HG03139 (cell line): ENCODE measurements at regions not wholly inside any gene's neighbourhood (a gene's known extent, or its start where the extent isn't known, plus 50 kb on each side); places are given as distances from the start of the nearest gene placed in this dataset.

Experiments
- ATAC-seq: cut with Tn5 transposase; IDR thresholded peaks from one replicate; pipeline ENCODE4 v1.9.1; 2021; ENCODE audit not compliant: unreplicated experiment

DNA sequence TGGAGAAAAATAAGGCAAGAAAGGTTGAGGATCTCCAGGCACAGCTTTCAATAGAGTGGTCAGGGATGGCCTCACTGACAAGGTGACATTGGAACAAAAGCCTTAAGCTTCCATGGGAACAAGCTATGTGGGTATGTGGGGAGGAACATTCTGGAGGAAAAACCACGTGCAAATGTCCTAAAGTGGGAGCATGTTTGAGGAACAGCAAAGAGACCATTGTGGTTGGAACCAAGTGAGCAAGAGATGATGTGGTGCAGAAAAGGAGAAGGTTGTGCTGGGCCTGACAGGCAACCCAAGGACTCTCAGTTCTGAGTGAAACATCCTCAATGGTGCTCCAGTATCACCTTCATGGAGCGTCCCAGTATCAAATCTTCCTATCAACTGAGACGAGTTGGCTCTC is 184.0 kb downstream of the CAND1 start:
- no peak for ATAC-seq

DNA sequence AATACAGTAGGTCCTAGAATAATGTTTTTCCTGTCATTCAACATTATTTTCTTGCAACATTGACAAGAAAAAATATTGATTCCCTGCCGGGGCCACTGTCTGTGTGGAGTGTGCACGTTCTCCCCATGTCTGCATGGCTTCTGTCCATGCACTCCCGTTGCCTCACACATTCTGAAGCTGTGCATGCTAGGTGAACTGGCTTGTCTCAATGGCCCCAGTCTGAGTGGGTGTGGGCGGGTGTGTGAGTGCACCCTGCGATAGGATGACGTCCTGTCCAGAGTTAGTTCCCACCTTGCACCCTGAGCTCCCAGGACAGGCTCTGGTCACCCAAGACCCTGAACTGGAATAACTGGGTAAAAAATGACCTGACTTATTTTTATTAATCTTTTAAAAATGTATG is 186.1 kb downstream of the CAND1 start:
- ATAC-seq = no peak

DNA sequence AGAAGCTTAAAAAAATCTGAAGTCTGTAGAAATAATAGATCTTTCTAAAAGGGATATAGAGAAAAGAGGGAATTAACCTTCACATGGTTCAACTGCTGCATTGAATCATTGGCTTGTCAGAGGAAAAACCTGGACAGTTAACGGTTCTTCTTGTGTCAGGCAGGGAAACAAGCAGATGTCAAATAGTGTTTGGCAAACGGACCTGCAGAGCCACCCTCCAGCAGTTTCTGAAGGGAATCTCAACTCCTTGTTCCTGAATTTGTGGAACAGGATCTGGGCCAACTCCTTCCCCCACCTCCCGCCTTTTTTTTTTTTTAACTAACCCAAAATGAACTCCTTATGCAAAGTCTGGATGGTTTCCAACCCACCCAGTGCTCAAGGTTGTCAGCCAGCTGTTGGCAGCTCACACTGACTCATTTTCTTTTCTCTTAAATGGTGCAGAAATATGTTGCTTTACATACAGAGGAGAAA is 187.3 kb downstream of the CAND1 start:
- no peak for ATAC-seq

DNA sequence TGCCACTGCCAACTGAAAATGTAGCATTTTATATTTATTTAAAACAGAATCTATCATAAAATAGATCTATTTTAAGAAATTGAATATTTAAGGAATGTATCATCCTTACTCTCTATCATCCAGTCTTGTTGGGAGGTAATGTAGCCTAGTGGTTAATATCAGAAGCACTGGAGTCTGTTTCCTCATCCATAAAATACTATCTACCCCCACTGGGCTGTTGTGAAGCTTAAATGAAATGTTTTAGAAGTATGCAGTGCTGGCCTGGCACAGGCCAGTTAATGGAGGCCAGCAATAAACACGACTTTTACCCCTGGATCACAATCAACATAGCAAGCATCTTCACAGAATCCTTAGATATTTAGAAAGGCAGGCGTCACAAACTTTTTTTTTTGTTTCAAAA is 188.0 kb downstream of the CAND1 start:
- no peak for ATAC-seq

DNA sequence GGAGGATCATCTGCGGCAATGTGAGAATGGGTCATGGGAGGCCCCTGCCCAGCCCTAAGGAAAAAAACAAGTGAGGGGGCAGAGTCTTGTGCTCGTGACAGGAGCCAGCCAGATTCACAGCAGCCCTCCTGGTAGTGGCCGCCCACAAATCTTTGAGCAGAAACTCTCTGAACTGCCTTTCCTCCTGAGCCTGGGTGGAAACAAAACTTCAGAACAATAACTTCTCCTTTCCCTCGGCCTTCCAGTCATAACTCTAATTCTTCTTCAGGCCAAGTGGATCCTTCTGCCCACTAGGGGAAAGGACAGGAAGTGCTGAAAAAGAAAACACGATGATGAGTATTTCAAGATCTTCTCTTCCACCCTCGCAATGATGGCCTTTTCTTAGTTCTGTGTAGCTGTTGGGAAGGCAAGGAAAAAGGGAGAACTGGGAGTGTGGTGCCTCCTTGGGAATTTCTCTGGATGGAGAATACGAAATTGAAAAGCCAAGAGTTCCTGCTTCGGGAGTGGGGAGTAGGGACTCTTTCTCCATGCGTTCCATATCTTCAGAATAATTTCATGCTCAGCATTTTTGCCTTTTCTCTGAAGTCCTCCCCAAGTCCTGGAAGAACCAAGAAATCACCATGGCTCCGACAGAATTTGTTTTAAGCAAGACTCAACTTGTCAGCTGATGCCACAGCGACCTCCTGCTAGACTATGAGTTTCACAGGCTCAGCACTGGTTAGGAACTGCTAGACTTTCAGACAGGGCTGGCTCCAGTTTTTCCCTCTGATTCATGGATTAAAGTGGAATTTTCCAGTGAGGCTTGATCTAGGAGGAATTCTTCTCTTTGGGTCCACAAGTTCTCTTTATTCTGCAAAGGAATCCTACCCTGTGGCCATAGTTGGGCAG is 188.9 kb downstream of the CAND1 start:
- ATAC-seq = no peak

DNA sequence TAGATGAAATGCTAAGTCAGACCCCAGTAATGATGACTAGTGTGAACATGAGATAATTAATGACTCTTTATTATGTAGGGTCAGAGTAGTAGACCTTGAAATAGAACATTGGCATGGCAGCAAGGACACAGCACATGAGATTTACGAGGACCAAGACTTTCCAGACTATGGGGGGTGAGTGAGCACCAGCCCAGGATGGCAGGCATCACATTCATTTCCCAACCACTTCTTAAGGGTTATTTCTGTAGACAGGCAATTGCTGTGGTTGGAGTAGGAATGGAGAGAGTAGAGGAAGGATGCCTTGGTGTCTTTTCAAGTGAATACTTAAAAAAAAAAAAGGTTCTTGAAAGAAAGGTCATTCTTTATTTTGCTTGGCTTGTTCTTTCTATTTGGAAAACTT is 189.4 kb upstream of the DYRK2 start:
- no peak for ATAC-seq

DNA sequence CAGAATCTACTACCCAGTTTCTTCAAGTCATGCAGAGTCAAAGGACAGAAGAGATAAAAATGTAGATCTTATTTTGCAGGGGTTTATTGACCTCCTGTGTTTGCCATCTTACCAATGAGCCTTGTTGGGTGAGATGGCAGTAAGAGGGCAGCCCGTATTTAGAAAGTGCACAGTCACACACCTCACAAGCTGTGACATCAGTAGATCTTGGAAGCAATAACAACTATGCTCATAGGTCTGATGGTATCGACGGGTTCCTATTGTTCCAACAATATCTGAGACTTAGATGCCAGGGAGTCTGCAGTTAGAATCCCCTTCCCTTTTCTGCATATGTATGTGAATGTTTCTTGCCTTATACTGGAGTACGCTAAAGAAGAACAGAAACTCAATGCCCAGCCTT is 189.0 kb upstream of the DYRK2 start:
- ATAC-seq = no peak

DNA sequence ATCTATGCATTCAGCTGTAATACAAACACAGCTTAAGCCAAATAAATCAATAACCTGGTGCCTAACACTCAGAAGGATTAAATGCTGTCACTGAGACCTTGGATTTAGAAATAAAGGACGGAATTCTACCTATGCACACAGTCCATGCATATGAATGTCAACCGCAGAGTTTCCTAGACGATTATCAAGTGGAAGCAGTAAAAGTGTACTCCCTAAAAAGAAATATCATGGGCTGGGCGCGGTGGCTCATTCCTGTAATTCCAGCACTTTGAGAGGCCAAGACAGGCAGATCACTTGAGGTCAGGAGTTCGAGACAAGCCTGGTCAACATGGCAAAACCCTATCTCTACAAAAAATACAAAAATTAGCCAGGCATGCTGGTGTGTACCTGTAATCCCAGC is 188.2 kb upstream of the DYRK2 start:
- ATAC-seq = no peak

DNA sequence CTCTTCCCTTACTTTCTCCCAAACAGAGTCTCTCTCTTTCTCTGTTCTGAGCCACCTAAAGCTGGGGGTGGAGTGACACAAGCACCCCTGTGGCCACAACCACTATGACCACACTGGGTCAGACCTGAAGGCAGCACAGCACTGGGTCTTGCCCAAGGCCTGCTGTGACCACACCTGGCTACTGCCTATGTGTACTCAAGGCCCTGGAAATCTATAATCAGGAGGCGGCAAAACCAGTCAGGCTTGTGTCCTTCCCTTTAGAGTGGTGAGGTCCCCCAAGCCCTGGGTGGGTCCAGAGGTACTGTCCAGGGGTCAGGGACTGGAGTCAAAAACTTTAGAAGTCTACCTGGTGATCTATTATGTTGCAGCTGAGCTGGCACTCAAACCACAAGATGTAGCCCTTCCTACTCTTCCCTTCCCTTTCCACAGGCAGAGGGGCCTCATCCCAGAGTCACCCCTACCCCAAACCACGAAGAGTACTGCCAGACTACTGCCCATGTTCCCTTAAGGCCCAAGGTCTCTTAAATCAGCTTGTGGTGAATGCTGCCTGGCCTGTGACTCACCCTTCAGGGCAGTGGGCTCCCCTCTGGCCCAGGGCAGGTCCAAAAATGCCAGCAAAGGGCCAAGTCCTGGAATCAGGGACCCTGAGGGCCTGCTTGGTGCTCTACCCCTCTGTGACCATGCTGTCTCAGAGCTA is 179.8 kb upstream of the DYRK2 start:
- no peak for ATAC-seq

DNA sequence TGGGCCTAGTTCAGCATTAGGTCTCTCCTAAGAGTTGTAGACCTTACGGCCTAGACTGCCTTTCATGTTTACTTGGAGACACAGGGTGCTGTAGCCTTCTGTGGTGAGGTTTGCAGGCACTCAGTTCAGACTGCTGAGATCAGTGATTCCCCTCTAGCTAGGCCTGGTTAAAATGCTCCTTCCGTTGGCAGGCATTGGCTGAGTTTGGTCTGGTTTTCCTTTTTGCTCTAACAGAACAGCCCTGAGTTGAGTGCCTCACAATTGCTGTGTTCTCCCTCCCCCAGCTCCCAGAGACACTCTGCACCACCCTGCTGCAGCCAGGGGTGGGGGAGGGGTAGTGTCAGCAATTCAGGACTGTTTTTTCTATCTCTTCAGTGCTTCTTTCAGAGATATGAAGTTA is 178.9 kb upstream of the DYRK2 start:
- ATAC-seq = no peak

DNA sequence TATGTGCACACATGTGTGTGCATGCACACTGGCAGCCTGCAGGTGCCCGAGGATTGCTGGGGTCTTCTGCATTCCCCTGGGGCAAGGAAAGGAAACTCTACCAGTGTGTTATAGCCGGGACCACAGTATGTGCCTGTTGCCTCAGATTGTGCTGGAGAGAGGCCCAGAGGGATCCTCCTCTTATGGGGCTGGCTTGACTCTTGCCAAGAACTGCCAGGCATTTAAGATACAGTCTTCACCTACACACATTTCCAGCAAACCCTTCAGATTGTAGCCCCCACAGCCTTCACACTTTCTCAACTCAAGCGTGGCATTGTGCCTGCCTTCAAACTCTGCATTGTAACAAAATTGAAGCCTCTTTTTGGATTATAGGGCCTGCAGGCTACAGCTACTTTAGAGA is 176.7 kb upstream of the DYRK2 start:
- no peak for ATAC-seq

DNA sequence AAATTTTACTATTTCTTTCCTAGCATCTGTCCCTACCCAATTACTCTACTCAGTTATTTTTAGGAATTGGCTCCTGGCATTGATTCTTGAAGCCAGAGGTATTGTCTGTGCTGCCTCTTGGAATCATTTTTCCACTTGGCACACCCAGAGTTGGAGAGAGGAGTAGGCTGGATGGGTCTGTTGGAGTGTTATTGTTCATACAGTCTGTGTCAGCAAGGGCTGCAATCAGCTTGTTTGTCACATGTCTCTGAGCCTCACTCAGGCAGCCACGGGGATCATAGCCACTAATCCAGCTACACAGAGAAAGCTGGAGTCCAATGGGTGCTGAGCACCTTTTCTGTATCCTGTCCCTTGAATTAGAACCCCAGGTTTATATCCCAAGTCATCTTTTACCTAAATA is 176.0 kb upstream of the DYRK2 start:
- ATAC-seq = no peak

DNA sequence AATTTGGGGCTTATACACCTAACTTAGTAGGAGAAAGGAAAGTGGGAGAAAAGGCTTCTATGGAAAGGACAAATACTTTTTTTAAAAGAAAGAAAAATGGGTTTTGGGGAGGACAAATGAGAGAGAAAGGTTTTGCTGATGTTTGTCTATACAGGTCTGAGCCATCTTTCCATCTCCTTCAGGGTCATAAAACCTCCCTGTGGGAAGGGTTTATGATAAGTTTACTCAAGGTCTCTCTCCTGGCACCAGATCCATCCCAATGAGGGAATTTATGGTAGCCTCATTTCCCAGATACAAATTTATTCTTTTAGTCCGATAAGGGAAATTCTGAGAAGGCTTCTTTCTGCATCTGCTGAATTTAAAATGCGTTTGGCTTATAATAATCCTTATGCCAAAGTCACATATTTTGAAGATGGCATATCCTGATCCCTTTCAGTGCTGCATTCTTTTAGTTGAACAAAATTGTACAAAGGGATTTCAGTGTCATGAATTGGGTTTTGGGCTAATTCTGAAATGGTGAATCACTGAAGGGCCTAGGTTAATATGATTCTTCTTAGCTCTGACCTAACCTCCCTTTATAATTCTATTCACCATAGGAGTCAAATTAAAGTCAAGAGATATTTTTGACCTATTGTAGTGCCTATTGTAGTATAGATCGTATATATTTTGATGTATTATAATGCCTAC is 173.5 kb upstream of the DYRK2 start:
- ATAC-seq = no peak

DNA sequence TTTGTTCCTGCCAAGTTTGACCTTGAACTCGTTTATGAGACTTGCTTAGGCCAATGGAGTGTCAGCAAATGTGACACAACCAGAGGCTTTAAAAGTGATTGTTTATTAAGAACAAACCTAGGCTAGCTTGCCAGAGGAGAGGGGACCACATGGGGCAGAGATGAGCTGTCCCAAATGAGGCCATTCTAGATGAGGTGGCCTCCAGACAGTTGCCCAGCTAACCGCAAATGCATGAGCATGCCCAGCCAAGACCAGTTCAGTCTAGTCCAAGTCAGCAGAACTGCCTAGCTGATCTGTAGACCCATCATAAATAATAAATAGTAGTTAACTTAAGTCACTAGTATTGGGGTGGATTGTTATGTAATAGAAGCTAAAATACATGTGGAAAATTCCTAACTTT is 172.8 kb upstream of the DYRK2 start:
- no peak for ATAC-seq

DNA sequence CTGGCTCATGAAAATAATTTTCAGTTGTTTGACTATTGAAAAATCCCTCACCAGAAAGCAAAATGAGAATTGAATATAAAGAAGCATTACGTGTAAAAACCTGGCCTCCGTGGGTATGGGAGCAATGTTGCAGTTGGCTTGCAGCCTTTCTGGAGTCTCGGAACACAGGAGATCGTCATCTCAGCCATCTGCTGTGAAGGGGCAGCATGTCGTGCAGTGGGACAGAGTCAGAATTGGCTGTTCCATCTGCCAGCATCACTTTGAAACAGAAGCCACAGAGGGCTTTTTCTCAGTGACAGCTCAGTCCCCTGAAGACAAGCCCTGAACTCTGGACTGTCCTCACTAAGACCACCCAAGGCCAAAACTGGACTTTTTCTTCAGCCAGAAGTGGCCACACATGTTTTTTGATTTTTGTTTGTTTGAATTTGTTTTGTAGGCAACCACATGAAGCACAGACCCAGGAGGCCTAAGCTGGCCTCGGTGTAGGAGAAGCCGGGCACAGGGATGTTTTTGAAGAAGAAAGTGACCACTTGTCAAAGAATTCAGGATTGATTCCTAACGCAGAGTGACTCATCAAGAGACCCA is 170.8 kb upstream of the DYRK2 start:
- ATAC-seq = no peak

DNA sequence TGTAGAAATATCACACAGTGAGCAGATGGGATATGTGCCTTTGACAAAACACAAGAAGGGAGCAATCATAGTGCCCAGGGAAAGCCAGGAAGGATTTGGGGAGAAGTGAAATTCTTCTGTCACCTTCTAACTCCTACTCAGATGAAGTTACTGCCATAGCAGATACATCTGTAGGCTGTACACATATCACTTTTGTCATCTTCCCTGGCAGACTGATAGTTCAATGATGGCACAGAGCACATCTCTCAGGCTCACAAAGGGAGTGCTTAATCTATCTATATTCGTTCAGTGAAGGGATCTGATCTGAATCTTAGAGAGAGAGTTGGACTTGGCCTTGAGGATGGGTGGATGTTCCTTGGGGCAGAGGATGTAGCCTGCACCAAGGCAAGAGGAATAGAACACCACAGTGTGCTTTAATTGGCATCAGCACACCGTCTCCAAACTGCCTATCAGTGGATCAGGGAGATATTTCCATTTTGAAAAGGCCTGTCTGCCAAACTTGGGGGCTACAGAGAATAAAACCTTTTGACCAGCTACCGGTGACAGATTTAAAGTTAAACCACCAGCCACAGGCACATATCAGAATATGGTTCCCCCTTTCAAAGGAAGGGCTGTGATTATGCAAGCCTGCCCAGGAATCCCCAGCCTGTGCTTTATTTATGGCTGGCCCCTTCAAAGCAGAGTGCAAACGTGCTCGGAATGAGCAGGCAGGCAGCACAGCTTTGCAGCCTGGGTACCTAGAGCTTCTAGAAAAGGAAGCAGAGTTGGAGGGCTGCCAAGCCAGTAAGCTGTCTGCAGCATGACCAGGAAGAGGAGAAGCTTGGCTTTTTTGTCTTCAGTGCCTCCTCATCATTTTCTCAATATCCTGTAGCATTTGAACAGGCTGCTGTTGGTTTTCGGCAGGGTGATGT is 165.5 kb upstream of the DYRK2 start:
- peak; percentile 64 for ATAC-seq

DNA sequence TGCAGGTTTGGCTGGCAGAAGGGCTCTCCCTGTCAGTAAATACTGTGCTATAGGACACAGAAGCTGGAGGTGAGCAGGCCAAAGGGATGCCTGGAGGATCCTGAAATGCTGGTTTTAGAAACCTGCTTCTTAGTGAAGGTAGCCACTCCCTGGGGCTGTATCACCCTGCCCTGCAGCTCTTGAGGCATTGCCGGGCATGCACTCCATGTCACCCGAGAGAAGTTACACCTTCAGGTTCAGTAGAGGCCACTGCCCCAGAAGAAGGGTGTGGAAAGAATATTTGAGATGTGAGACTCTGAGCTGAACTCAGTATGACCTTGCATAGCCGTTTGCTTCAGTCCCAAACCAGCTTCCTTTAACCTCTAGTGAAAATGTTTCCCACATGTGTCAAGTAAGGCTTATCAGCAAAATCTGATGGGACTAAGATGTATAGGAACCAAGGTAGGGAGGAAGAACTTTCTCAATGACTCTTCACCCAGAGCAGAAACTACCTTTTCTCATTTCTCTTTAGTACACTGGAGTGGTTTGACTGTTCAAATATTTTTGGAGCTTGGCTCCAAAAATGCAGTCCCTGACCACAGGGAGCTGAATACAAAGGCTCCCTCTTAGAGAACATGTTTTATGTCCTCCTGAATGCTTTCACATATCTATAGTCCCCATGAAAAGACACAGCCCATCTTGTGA is 164.5 kb upstream of the DYRK2 start:
- ATAC-seq = peak; percentile 29

DNA sequence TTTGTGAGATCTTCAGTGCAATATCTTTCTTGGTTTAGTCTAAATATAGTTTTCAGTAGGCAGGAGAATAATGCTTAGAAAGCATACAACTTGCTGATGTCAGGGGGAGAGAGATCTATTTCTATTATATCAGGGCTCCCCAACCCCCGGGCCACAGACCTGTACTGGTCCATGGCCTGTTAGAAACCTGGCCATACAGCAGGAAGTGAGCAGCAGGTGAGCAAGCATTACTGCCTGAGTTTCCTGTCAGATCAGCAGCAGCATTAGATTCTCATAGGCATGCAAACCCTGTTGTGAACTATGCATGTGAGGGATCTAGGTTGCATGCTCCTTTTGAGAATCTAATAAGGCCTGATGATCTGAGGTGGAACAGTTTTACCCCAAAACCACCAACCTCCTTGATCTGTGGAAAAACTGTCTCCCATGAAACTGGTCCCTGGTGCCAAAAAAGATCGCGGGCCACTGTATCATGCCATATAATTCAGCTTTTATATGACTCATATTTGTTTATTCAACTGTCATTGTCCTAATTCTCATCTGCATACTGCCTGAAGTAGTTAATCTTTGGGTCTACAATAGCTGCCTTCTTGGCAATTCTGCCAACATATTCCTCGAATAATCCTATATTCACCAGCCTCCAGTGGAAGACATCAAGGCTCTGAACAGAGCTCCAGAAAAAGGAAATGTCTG is 163.6 kb upstream of the DYRK2 start:
- no peak for ATAC-seq

DNA sequence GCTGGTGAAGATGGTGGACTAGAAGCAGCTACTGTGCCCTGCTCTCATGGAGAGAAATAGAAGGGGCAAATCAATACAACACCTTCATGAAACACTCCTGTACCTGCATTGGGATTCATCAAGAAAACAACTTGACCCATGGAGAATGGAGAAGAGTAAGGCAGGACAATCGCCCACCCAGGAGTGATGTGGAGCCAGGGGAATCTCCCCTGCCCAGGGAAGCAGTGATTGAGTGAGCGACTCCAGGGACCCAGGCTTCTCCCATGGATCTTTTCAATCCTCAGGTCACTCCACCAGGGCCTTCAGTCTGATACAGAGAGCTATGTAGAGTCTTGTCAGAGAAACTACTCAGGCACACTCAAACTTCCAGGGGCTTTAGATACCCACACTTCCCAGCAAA is 161.9 kb upstream of the DYRK2 start:
- ATAC-seq = no peak
